CD8-positive, alpha-beta memory T cell (primary cell): ENCODE measurements at regions not wholly inside any gene's neighbourhood (a gene's known extent, or its start where the extent isn't known, plus 50 kb on each side); places are given as distances from the start of the nearest gene placed in this dataset.

Experiments
- CTCF ChIA-PET: fragments of 350-600 bp; sonication (Branson Sonifier 250); formaldehyde crosslinking; loops from one replicate; lab custom pipeline; 2021; ENCODE audit warnings: antibody characterized with exemption; lab: Charles Lee
- POLR2A ChIA-PET: fragments of 350-600 bp; sonication (Branson Sonifier 250); formaldehyde crosslinking; loops from one replicate; lab custom pipeline; 2021; ENCODE audit warnings: antibody characterized with exemption; lab: Charles Lee
- DNase-seq, 5 donors: peaks; one replicate each; pipeline versions ENCODE4 v3.0.0 to v3.0.0-alpha.2; 2020 to 2022; ENCODE audit warnings: mixed read lengths in 1 of 5
- H3K27ac ChIP-seq: one replicate; pipeline ENCODE4 v1.7.0; 2013; ENCODE audit warnings: low read depth, mild to moderate bottlenecking, low read length, moderate library complexity
- H3K27me3 ChIP-seq: 2 replicates; pipeline ENCODE4 v1.7.0; 2013; ENCODE audit warnings: low read length, mild to moderate bottlenecking; ENCODE audit not compliant: insufficient read depth, poor library complexity, severe bottlenecking
- H3K36me3 ChIP-seq: 2 replicates; pipeline ENCODE4 v1.7.0; 2013; ENCODE audit warnings: mild to moderate bottlenecking, low read length, moderate library complexity; ENCODE audit not compliant: insufficient read depth
- H3K4me1 ChIP-seq: 2 replicates; pipeline ENCODE4 v1.7.0; 2013; ENCODE audit warnings: mild to moderate bottlenecking, low read length, moderate library complexity; ENCODE audit not compliant: insufficient read depth
- H3K4me3 ChIP-seq: 2 replicates; pipeline ENCODE4 v1.7.0; 2013; ENCODE audit warnings: mild to moderate bottlenecking, low read length
- H3K9me3 ChIP-seq: 2 replicates; pipeline ENCODE4 v1.7.0; 2013; ENCODE audit warnings: mild to moderate bottlenecking, low read length
- H3K27ac Mint-ChIP-seq, 8 donors: one replicate each; pipeline ENCODE4 v1.8.0; 2020 to 2021; ENCODE audit warnings: mixed read lengths in 8 of 8, mild to moderate bottlenecking in 6 of 8, inconsistent platforms in 3 of 8, moderate library complexity in 3 of 8
- H3K27me3 Mint-ChIP-seq, 2 donors: one replicate each; pipeline ENCODE4 v1.8.0; 2020 to 2021; ENCODE audit warnings: mixed read lengths in 2 of 2, mild to moderate bottlenecking in 1 of 2, moderate library complexity in 1 of 2
- H3K36me3 Mint-ChIP-seq, 3 donors: one replicate each; pipeline ENCODE4 v1.8.0; 2020 to 2021; ENCODE audit warnings: mixed read lengths in 3 of 3, inconsistent platforms in 1 of 3, mild to moderate bottlenecking in 1 of 3
- H3K4me1 Mint-ChIP-seq, 3 donors: one replicate each; pipeline ENCODE4 v1.8.0; 2020 to 2021; ENCODE audit warnings: mixed read lengths in 3 of 3, inconsistent platforms in 1 of 3, mild to moderate bottlenecking in 1 of 3
- H3K4me3 Mint-ChIP-seq, 7 donors: one replicate each; pipeline ENCODE4 v1.8.0; 2020 to 2021; ENCODE audit warnings: mixed read lengths in 7 of 7, mild to moderate bottlenecking in 6 of 7, moderate library complexity in 4 of 7, inconsistent platforms in 2 of 7
- H3K9me3 Mint-ChIP-seq, 5 donors: one replicate each; pipeline ENCODE4 v1.8.0; 2020 to 2022; ENCODE audit warnings: mixed read lengths in 5 of 5, mild to moderate bottlenecking in 3 of 5, moderate library complexity in 2 of 5, inconsistent platforms in 1 of 5

DNA sequence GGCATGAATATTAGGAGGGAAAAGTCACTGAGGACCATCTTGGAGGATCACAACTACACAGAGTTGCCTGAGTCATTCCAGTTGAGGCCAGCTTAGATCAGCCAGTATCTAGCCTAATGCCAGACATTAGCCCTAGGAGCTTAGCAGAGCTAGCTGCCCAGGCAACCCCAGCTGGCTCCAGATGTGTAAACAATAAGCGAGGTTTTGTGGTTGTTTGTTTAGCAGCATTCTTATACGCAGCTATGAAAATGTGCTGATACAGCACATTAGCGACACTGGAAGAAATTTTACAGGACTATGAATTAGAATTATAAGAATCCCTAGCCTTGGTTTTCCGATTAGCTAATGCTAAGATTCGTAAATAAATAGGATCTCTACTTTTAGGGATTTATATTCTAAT lies 59.3 kb downstream of the BTBD3 start:
- CTCF ChIA-PET: no interaction called here
- Histone ChIP-seq H3K9me3 (no peaks in the 10 kb centered on the region), H3K4me1 (no peaks in the 10 kb centered on the region), H3K27me3 (no peaks in the 10 kb centered on the region), H3K4me3 (no peak overlapping the region), H3K36me3 (no peaks in the 10 kb centered on the region), H3K27ac (no peak overlapping the region)
- no peak overlapping the region for H3K27ac Mint-ChIP-seq
- DNase-seq: no peak
- no peaks in the 10 kb centered on the region for H3K4me1 Mint-ChIP-seq
- POLR2A ChIA-PET: no interaction called here
- H3K4me3 Mint-ChIP-seq: no peak overlapping the region
- H3K36me3 Mint-ChIP-seq: no peaks in the 10 kb centered on the region
- H3K9me3 Mint-ChIP-seq: peaks cover 2 to 27% (median 6%) of the 10 kb centered on the region in 5 donors
- no peaks in the 10 kb centered on the region for H3K27me3 Mint-ChIP-seq

DNA sequence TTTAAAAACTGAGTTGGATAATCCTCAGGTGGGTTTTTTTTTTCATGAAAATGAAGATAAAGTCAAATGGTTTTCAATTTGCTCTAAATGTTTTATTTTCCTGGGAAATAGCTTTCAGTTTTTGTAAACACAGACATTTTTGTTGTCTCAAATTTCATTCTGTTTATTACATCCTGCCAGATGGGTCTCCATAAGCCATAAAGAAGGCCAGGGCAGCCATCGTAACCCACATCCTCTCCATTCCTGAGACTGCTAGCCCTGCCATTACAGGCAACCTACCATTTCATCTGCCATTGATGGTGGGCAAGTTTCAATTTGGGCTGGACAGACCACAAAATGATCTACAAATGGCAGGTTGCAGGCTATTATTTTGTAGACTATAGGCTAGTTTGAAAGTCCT lies 60.8 kb downstream of the BTBD3 start:
- H3K27ac ChIP-seq: no peak overlapping the region
- no peaks in the 10 kb centered on the region for H3K9me3 ChIP-seq
- H3K27me3 Mint-ChIP-seq: no peaks in the 10 kb centered on the region
- ChIA-PET POLR2A (no interaction called here), CTCF (no interaction called here)
- H3K27me3 ChIP-seq: no peaks in the 10 kb centered on the region
- H3K36me3 ChIP-seq: no peaks in the 10 kb centered on the region
- H3K4me1 Mint-ChIP-seq: no peaks in the 10 kb centered on the region
- no peak overlapping the region for H3K4me3 Mint-ChIP-seq
- DNase-seq: no peak
- no peak overlapping the region for H3K27ac Mint-ChIP-seq
- H3K4me3 ChIP-seq: no peak overlapping the region
- H3K4me1 ChIP-seq: no peaks in the 10 kb centered on the region
- H3K36me3 Mint-ChIP-seq: no peaks in the 10 kb centered on the region
- peaks cover 2 to 20% (median 4%) of the 10 kb centered on the region in 5 donors for H3K9me3 Mint-ChIP-seq

DNA sequence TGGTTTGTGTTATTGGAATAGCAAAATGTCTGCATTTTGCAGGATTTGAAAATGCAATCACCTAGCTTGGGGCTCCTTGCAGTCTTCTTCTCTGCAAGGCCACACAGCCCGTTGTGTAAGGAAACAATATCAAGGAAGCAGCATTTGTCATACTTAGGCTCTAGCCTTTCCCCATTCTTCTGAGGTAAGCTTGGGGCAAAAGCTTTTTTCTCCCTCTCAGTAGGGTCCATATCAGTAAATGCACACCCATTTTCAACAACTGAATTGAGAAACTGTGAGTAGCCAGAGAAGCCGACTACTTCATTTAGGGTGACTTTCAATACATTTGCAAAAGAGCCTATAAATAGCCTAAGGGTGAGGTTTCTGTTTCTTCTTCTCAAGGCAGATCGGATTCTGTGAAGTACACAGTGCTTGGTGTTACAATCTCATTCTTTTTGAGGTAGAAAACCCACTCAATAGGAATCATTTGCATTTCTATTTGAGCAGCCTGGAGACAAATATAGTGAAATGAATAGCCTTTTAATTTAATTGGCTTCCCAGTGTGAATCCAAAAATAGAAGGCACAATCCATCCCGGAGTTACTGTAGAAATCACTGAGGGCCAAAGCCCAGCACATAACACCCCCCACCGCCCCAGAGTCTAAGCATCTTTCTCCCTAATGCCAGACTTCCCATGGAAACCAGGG lies 61.8 kb downstream of the BTBD3 start:
- Histone ChIP-seq H3K27me3 (no peaks in the 10 kb centered on the region), H3K4me1 (no peaks in the 10 kb centered on the region), H3K9me3 (no peaks in the 10 kb centered on the region), H3K4me3 (no peak overlapping the region), H3K27ac (no peak overlapping the region), H3K36me3 (no peaks in the 10 kb centered on the region)
- Mint-ChIP-seq H3K27me3 (no peaks in the 10 kb centered on the region), H3K36me3 (no peaks in the 10 kb centered on the region), H3K4me3 (no peak overlapping the region), H3K9me3 (peaks cover 2 to 20% (median 2%) of the 10 kb centered on the region in 5 donors), H3K4me1 (no peaks in the 10 kb centered on the region), H3K27ac (no peak overlapping the region)
- POLR2A ChIA-PET: no interaction called here
- no peak for DNase-seq
- CTCF ChIA-PET: no interaction called here

DNA sequence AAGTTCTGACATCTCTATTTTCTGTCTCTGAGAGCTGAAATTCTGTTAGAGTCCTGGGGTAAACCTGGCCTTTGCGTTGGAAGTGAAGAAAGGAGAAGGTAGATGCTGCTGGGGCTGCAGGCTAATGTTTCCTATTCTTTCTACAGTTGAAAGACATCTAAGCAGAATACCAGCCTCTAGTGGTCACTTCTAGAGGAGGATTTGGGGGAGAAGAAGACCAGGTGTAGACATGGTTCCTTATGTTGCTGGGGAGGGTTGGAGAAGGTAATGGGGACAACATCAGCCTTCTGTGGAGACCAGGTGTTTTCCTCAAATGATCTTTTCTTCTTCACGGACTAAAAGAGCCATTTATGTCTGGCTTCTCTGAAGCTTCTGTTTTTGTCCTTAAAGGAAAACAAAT lies 62.6 kb downstream of the BTBD3 start:
- Histone ChIP-seq H3K27me3 (no peaks in the 10 kb centered on the region), H3K9me3 (no peaks in the 10 kb centered on the region), H3K27ac (no peak overlapping the region), H3K4me1 (no peaks in the 10 kb centered on the region), H3K36me3 (no peaks in the 10 kb centered on the region), H3K4me3 (no peak overlapping the region)
- no peaks in the 10 kb centered on the region for H3K27me3 Mint-ChIP-seq
- H3K9me3 Mint-ChIP-seq: peaks cover 2 to 20% (median 4%) of the 10 kb centered on the region in 5 donors
- DNase-seq: no peak
- CTCF ChIA-PET: no interaction called here
- H3K4me3 Mint-ChIP-seq: no peak overlapping the region
- no peaks in the 10 kb centered on the region for H3K4me1 Mint-ChIP-seq
- POLR2A ChIA-PET: no interaction called here
- H3K36me3 Mint-ChIP-seq: no peaks in the 10 kb centered on the region
- no peak overlapping the region for H3K27ac Mint-ChIP-seq

DNA sequence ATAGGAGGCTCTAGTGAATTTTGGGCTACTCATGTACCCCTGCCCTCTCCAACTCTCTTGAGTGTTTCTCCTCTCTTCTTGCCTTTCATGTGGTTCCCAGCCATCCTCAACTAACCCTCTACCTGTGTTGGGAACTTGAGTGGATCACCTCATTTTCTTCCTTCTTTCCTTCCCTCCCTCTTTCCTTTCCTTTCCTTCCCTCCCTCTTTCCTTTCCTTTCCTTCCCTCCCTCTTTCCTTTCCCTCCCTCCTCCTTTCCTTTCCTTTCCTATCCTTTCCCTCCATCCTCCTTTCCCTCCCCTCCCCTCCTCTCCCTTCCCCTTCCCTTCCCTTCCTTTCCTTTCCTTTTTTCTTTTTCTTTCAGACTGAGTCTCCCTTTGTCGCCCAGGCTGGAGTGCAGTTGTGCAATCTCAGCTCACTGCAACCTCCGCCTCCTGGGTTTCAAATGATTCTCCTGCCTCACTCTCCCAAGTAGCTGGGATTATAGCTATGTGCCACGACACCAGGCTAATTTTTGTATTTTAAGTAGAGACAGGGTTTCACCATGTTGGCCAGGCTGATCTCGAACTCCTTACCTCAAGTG lies 63.8 kb downstream of the BTBD3 start:
- no peak overlapping the region for H3K4me3 ChIP-seq
- POLR2A ChIA-PET: no interaction called here
- no peak overlapping the region for H3K4me3 Mint-ChIP-seq
- H3K4me1 Mint-ChIP-seq: no peaks in the 10 kb centered on the region
- H3K36me3 ChIP-seq: no peaks in the 10 kb centered on the region
- no peaks in the 10 kb centered on the region for H3K36me3 Mint-ChIP-seq
- H3K9me3 ChIP-seq: no peaks in the 10 kb centered on the region
- H3K27ac ChIP-seq: no peak overlapping the region
- no peaks in the 10 kb centered on the region for H3K4me1 ChIP-seq
- DNase-seq: no peak
- no peaks in the 10 kb centered on the region for H3K27me3 Mint-ChIP-seq
- CTCF ChIA-PET: no interaction called here
- no peaks in the 10 kb centered on the region for H3K27me3 ChIP-seq
- peaks cover 2 to 27% (median 6%) of the 10 kb centered on the region in 5 donors for H3K9me3 Mint-ChIP-seq
- no peak overlapping the region for H3K27ac Mint-ChIP-seq

DNA sequence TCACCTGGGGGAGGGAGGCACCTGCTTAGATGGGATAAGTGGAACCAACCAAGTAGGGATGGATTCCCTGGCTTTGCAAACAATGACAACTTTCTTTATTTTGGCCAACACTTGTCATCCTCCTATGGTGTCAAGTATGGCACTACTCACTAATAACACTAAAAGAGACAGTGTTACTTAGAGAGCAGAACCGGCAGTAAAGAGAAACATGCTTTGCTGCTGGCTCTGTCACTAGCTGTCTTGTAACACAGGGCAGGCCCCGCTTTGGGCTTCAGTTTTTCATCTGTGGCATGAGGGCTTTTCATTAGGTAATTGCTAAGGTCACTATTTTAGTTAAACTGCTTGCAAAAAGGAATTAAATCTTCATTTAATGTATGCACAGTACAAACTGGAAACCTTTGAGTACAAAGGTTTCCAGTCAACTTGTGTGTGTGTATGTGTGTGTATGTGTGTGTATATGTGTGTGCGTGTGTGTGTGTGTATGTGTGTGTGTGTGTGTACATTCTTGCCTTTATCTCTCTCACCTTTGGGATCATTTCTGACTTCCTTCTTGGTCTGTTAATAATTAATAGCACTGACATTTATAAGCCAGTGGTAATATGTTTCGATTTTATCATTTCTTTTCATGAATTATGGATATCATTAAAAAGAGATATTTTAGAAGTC lies 64.7 kb downstream of the BTBD3 start:
- no peak for DNase-seq
- POLR2A ChIA-PET: no interaction called here
- no peaks in the 10 kb centered on the region for H3K4me1 Mint-ChIP-seq
- no peaks in the 10 kb centered on the region for H3K27me3 Mint-ChIP-seq
- H3K36me3 Mint-ChIP-seq: no peaks in the 10 kb centered on the region
- H3K4me3 ChIP-seq: no peak overlapping the region
- CTCF ChIA-PET: no interaction called here
- no peaks in the 10 kb centered on the region for H3K4me1 ChIP-seq
- H3K27ac Mint-ChIP-seq: no peak overlapping the region
- no peaks in the 10 kb centered on the region for H3K9me3 ChIP-seq
- H3K4me3 Mint-ChIP-seq: no peak overlapping the region
- H3K27ac ChIP-seq: no peak overlapping the region
- no peaks in the 10 kb centered on the region for H3K27me3 ChIP-seq
- H3K9me3 Mint-ChIP-seq: peaks cover 2 to 29% (median 8%) of the 10 kb centered on the region in 5 donors
- H3K36me3 ChIP-seq: no peaks in the 10 kb centered on the region

DNA sequence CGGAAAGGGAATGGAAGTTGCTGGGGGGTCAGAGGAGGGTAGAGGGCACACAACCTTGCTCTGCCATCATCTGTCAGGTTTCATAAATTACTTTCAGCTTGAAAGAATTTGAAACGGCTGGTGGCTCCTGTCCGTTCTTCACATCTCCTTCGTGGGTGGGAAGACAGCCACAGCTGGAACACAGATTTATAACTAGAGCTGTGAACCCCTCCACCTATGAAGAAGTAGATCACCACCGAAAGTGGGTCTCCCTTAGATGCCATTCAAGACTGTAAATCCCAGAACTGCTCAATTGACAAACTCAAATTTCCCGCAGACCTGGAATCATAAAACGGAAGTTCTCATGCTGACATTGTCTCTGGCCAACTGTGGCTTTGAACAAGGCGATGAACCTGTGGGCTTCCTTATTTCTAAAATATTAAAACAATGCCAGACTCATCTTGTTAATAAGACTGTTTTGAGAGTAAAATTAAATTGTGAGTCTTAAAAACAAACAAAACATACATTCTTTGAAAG lies 65.3 kb downstream of the BTBD3 start:
- ChIA-PET POLR2A (no interaction called here), CTCF (no interaction called here)
- Histone ChIP-seq H3K36me3 (no peaks in the 10 kb centered on the region), H3K4me1 (no peaks in the 10 kb centered on the region), H3K27me3 (no peaks in the 10 kb centered on the region), H3K27ac (no peak overlapping the region), H3K9me3 (no peaks in the 10 kb centered on the region), H3K4me3 (no peak overlapping the region)
- Mint-ChIP-seq H3K4me1 (no peaks in the 10 kb centered on the region), H3K27ac (no peak overlapping the region), H3K27me3 (no peaks in the 10 kb centered on the region), H3K9me3 (peaks cover 2 to 33% (median 8%) of the 10 kb centered on the region in 5 donors), H3K4me3 (no peak overlapping the region), H3K36me3 (no peaks in the 10 kb centered on the region)
- no peak for DNase-seq

DNA sequence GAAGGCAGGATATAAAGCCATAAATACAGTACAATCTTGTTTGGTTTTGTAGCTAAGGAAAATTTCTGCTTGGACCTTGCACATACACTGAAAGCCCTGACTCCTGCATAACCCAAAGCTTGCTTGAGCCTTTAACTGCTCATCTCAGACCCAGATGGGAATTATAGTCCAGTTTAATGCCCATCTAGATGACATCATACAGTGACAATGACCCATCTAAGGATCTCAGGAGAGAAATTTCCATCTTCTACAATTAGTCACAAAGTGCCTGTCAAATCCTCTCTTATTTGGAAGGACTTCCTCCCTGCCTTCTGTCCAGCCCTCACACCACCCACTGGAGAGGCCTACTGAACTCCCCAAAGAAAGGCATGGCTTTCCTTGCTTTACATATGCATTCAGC lies 69.3 kb downstream of the BTBD3 start:
- H3K4me1 ChIP-seq: no peaks in the 10 kb centered on the region
- Mint-ChIP-seq H3K9me3 (peaks cover 6 to 16% (median 8%) of the 10 kb centered on the region in 5 donors), H3K27ac (no peak overlapping the region), H3K36me3 (no peaks in the 10 kb centered on the region), H3K27me3 (no peaks in the 10 kb centered on the region), H3K4me1 (no peaks in the 10 kb centered on the region), H3K4me3 (no peak overlapping the region)
- DNase-seq: no peak
- H3K27me3 ChIP-seq: no peaks in the 10 kb centered on the region
- POLR2A ChIA-PET: no interaction called here
- H3K9me3 ChIP-seq: no peaks in the 10 kb centered on the region
- no peaks in the 10 kb centered on the region for H3K36me3 ChIP-seq
- no peak overlapping the region for H3K27ac ChIP-seq
- CTCF ChIA-PET: no interaction called here
- H3K4me3 ChIP-seq: no peak overlapping the region
